Stomach (tissue), 4 donors: ENCODE measurements at regions not wholly inside any gene's neighbourhood (a gene's known extent, or its start where the extent isn't known, plus 50 kb on each side); places are given as distances from the start of the nearest gene placed in this dataset.

Experiments
- CTCF ChIP-seq, 7 experiments: fragments of 450-650 bp in 4 of 7; fragments of 200-600 bp in 3 of 7; sonication (generic) in 3 of 7; IDR thresholded peaks; one replicate each; pipeline ENCODE4 v1.5.1; 2016 to 2019; ENCODE audit warnings: antibody characterized with exemption in 7 of 7, control low read depth in 2 of 7, mild to moderate bottlenecking in 1 of 7
- POLR2AphosphoS5 ChIP-seq, 3 donors: sonication (generic); formaldehyde crosslinking; IDR thresholded peaks; one replicate each; pipeline ENCODE4 v1.6.1; 2016; ENCODE audit warnings: antibody characterized with exemption in 3 of 3

GRCh38 chr13:78768950-78769349, 110.0 kb upstream of the OBI1 start:
- TF ChIP-seq CTCF (IDR thresholded peaks at IDR 0.05): no peak
- TF ChIP-seq POLR2AphosphoS5 (IDR thresholded peaks at IDR 0.05): no peak
